ENCODE measurements at regions not wholly inside any gene's neighbourhood (a gene's known extent, or its start where the extent isn't known, plus 50 kb on each side); places are given as distances from the start of the nearest gene placed in this dataset.

DNA sequence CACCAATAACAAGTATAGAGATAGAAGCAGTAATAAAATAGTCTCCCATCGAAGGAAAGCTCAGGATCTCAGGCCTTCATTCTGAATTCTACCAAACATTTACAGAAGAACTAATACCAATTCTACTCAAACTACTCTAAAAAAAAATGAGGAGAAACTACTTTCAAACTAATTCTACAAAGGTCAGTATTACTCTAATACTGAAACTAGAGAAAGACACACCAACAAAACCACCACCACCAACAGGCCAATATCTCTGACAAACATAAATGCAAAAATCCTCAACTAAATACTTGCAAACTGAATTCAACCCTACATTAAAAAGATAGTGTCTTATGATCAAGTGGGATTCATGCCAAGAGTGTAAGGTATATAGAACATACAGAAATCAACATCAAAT lies 1078.4 kb downstream of the KCNT2 start:
- ATAC-seq (no peak), FAIRE-seq (no peak), DNase-seq (ENCODE audit: extremely low read depth in 1 of 4, low spot score in 3 of 4) (no peak)
- POLR2A ChIA-PET: no interaction called here
- intact Hi-C loops (cut with micrococcal nuclease): no loop called here
- H3K4me1 ChIP-seq (replicated peaks in 1 of 2; ENCODE audit: control insufficient read depth in 2 of 2, insufficient read depth in 2 of 2, low read length in 2 of 2): no peaks in the 10 kb centered on the region
- no peaks in the 10 kb centered on the region for H3K79me2 ChIP-seq (ENCODE audit: control insufficient read depth, insufficient read depth, low read length)
- no peaks in the 10 kb centered on the region for H3K9me3 ChIP-seq (replicated peaks; ENCODE audit: control insufficient read depth, insufficient read depth, low read depth, low read length)
- H4K20me1 ChIP-seq (replicated peaks; ENCODE audit: control insufficient read depth, insufficient read depth, low read length): no peaks in the 10 kb centered on the region
- in situ Hi-C loops (cut with MboI): no loop called here
- H3K27ac ChIP-seq (ENCODE audit: extremely low read depth, low read depth, low read length): no peak overlapping the region
- 0% methylated on average over 1 of the region's 1 CpG for WGBS (ENCODE audit: insufficient coverage, low coverage, missing lambda C conversion rate)
- no peaks in the 10 kb centered on the region for H3K9me1 ChIP-seq (ENCODE audit: control insufficient read depth, insufficient read depth, low read length)
- no peak overlapping the region for H3K9ac ChIP-seq (ENCODE audit: insufficient read depth in 1 of 2, low read depth in 2 of 2, low read length in 2 of 2)
- H3K27me3 ChIP-seq (ENCODE audit: control insufficient read depth in 2 of 2, insufficient read depth in 2 of 2, low read length in 2 of 2): no peaks in the 10 kb centered on the region
- CTCF ChIA-PET (ENCODE audit: low intra/inter-chr PET ratio): no interaction called here
- H3K36me3 ChIP-seq (ENCODE audit: control insufficient read depth, insufficient read depth, low read length): no peaks in the 10 kb centered on the region
- no TSS peak for BruUV-seq (replicated peaks)
- no peak overlapping the region for H3K4me3 ChIP-seq
- H3K4me2 ChIP-seq (ENCODE audit: insufficient read depth, low read length): no peak overlapping the region
- no peak overlapping the region for H2AFZ ChIP-seq (ENCODE audit: low read depth, low read length)
- TF ChIP-seq DIDO1 (tag; IDR thresholded peaks at IDR 0.05; ENCODE audit: low read depth): no peak
- TF ChIP-seq, protein P1, sequence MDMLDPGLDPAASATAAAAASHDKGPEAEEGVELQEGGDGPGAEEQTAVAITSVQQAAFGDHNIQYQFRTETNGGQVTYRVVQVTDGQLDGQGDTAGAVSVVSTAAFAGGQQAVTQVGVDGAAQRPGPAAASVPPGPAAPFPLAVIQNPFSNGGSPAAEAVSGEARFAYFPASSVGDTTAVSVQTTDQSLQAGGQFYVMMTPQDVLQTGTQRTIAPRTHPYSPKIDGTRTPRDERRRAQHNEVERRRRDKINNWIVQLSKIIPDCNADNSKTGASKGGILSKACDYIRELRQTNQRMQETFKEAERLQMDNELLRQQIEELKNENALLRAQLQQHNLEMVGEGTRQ (CRISPR knock-in tag; IDR thresholded peaks at IDR 0.05): no peak
- TF ChIP-seq ZNF316 (IDR thresholded peaks at IDR 0.05): no peak
- TF ChIP-seq, protein P2, sequence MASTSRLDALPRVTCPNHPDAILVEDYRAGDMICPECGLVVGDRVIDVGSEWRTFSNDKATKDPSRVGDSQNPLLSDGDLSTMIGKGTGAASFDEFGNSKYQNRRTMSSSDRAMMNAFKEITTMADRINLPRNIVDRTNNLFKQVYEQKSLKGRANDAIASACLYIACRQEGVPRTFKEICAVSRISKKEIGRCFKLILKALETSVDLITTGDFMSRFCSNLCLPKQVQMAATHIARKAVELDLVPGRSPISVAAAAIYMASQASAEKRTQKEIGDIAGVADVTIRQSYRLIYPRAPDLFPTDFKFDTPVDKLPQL (IDR thresholded peaks at IDR 0.05; ENCODE audit: extremely low read depth, insufficient read length): no peak
- TF ChIP-seq ZNF175 (CRISPR knock-in tag; IDR thresholded peaks at IDR 0.05; ENCODE audit: low read depth): no peak
- no peak for TF ChIP-seq ZNF41 (CRISPR knock-in tag; conservative IDR thresholded peaks at IDR 0.05)
- no peak for TF ChIP-seq PYGO2 (tag; IDR thresholded peaks at IDR 0.05)
- TF ChIP-seq FOXK2 (conservative IDR thresholded peaks at IDR 0.05 in 1 of 2, IDR thresholded peaks at IDR 0.05 in 1 of 2; ENCODE audit: low read depth in 2 of 2): no peak
- no peak for TF ChIP-seq TRIM28 (IDR thresholded peaks at IDR 0.05)

Measured in K562 (cell line).